Right lobe of liver (tissue), 6 donors: ENCODE measurements at regions not wholly inside any gene's neighbourhood (a gene's known extent, or its start where the extent isn't known, plus 50 kb on each side); places are given as distances from the start of the nearest gene placed in this dataset.

Experiments
- ATAC-seq, 4 donors: fragments of 200-7000 bp; cut with Tn5 transposase; one replicate each; pipeline ENCODE4 v1.9.1; 2020; ENCODE audit warnings: mild to moderate bottlenecking in 4 of 4, moderate library complexity in 4 of 4
- DNase-seq, 3 donors: peaks; one replicate each; pipeline ENCODE4 v3.0.0-alpha.2; 2020
- H3K27ac ChIP-seq, 3 donors: fragments of 200-600 bp; one replicate each; pipeline ENCODE4 v1.8.0; 2022
- H3K27me3 ChIP-seq, 2 donors: fragments of 200-600 bp; one replicate each; pipeline ENCODE4 v1.8.0; 2022
- H3K36me3 ChIP-seq, 4 donors: fragments of 200-600 bp; sonication (generic) in 1 of 4; one replicate each; pipeline versions ENCODE4 v1.5.1 to v1.8.0; 2017 to 2022; ENCODE audit warnings: control low read depth in 1 of 4
- H3K4me1 ChIP-seq, 4 donors: fragments of 200-600 bp; sonication (generic) in 1 of 4; one replicate each; pipeline versions ENCODE4 v1.5.1 to v1.8.0; 2017 to 2022; ENCODE audit warnings: control low read depth in 1 of 4
- H3K4me3 ChIP-seq, 3 donors: fragments of 200-600 bp; one replicate each; pipeline ENCODE4 v1.8.0; 2022
- H3K9me3 ChIP-seq, 4 donors: fragments of 200-600 bp; sonication (generic) in 1 of 4; one replicate each; pipeline versions ENCODE4 v1.5.1 to v1.8.0; 2017 to 2022; ENCODE audit warnings: control low read depth in 1 of 4
- CTCF ChIP-seq, 4 donors: fragments of 200-600 bp in 3 of 4; fragments of 450-650 bp in 1 of 4; IDR thresholded peaks; one replicate each; pipeline versions ENCODE4 v1.5.1 to v1.8.0; 2016 to 2022; ENCODE audit warnings: antibody characterized with exemption in 4 of 4, mild to moderate bottlenecking in 2 of 4
- POLR2A ChIP-seq: fragments of 450-650 bp; IDR thresholded peaks from one replicate; pipeline ENCODE4 v1.6.1; 2017; ENCODE audit warnings: antibody characterized with exemption, mild to moderate bottlenecking
- WGBS: methylation state at CpG from one replicate; pipeline ENCODE4 v1.1.6; 2018; ENCODE audit warnings: low coverage, low lambda C conversion rate; ENCODE audit not compliant: insufficient coverage; ENCODE audit errors: missing lambda C conversion rate; 5-methylcytosine and 5-hydroxymethylcytosine counted together
- intact Hi-C, 2 donors: fragments of 100-400 bp; cut with DNase I; formaldehyde crosslinking; loops; one replicate each; pipeline versions ENCODE4 v1.11.2 to v1.14.1; 2022
- donor health status: DM: no; HTN: yes; CAD: no.
- donor health status: DM: no; HTN: no; CAD: no.
- donor health status: DM: no; HTN: no; CAD: no.
- donor health status: DM: no; HTN: yes; CAD: no.
- donor health status: DM: no; HTN: yes; CAD: no.

GRCh38 chr12:108462686-108463085 is 52.4 kb upstream of the FICD start:
- Histone ChIP-seq H3K36me3 (no peaks in the 10 kb centered on the region), H3K27ac (no peak overlapping the region), H3K9me3 (no peaks in the 10 kb centered on the region), H3K4me3 (no peak overlapping the region), H3K27me3 (no peaks in the 10 kb centered on the region), H3K4me1 (no peaks in the 10 kb centered on the region)
- WGBS, result 39% methylated on average over 3 of the region's 4 CpGs
- TF ChIP-seq POLR2A, result no peak
- TF ChIP-seq CTCF (IDR thresholded peaks at IDR 0.05), result no peak
- intact Hi-C loops, result no loop called here
- ATAC-seq (no peak), DNase-seq (no peak)

GRCh38 chr12:108461058-108461660 is 53.9 kb upstream of the FICD start:
- H3K27ac ChIP-seq, result no peak overlapping the region
- no peaks in the 10 kb centered on the region for H3K36me3 ChIP-seq
- 71% methylated on average over 1 of the region's 4 CpGs for WGBS
- ATAC-seq (no peak), DNase-seq (no peak)
- H3K9me3 ChIP-seq, result no peaks in the 10 kb centered on the region
- intact Hi-C loops, result no loop called here
- H3K27me3 ChIP-seq, result no peaks in the 10 kb centered on the region
- no peaks in the 10 kb centered on the region for H3K4me1 ChIP-seq
- no peak for TF ChIP-seq CTCF (IDR thresholded peaks at IDR 0.05)
- no peak for TF ChIP-seq POLR2A
- H3K4me3 ChIP-seq, result no peak overlapping the region

- intact Hi-C loops, result no loop called here
- Histone ChIP-seq H3K36me3 (no peaks in the 10 kb centered on the region), H3K4me3 (no peak overlapping the region), H3K27ac (no peak overlapping the region), H3K9me3 (no peaks in the 10 kb centered on the region), H3K4me1 (no peaks in the 10 kb centered on the region), H3K27me3 (no peaks in the 10 kb centered on the region)
- WGBS, result 20% methylated on average over 2 of the region's 3 CpGs
- DNase-seq, result no peak
- no peak for ATAC-seq
- no peak for TF ChIP-seq POLR2A
- no peak for TF ChIP-seq CTCF (IDR thresholded peaks at IDR 0.05)
These were observed 55.9 kb upstream of the FICD start for GRCh38 chr12:108459149-108459548.

DNA sequence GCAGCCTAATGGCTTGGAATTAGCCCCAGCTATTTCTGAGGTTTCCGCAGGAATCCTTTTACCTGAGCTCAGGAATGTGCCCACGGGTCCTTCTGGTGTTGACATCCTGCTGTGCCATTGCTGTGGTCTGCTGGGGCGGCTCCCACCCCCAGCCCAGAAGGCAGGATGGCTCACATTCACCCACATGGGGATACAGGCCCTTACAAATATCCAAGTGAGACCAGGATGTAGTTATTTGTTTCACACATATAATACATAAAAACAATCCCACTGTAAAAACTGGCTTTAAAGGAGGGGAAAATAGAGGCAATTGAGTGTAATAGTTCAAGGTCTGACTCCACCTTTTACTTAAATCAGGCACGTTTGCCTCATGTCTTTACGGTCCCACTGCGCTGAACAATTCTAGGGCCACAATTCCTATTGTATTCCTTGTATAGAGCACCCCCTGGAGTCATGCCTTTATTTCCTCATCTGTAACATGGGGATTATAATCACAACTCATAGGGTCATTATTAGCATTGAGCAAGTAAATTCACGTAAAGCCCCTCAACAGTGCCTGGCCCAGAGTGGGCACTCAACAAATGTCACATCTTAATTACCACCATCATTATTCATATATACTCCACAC is 57.2 kb upstream of the FICD start:
- Histone ChIP-seq H3K4me3 (no peak overlapping the region), H3K27me3 (no peaks in the 10 kb centered on the region), H3K9me3 (no peaks in the 10 kb centered on the region), H3K4me1 (no peaks in the 10 kb centered on the region), H3K36me3 (no peaks in the 10 kb centered on the region), H3K27ac (no peak overlapping the region)
- ATAC-seq, result no peak
- WGBS, result 38% methylated on average over 7 of the region's 7 CpGs
- no peak for DNase-seq
- intact Hi-C loops, result no loop called here
- TF ChIP-seq POLR2A (no peak), CTCF (IDR thresholded peaks at IDR 0.05) (no peak)
